Muscle of leg (tissue), 3 donors: ENCODE measurements at regions not wholly inside any gene's neighbourhood (a gene's known extent, or its start where the extent isn't known, plus 50 kb on each side); places are given as distances from the start of the nearest gene placed in this dataset.

Experiments used
- DNase-seq: peaks from one replicate; pipeline ENCODE4 v3.0.0; 2013
- H3K27ac ChIP-seq: one replicate; pipeline ENCODE4 v1.5.1; 2013; ENCODE audit warnings: mild to moderate bottlenecking, low read length, control low read depth
- H3K27me3 ChIP-seq: one replicate; pipeline ENCODE4 v1.6.1; 2013; ENCODE audit warnings: low read length; ENCODE audit not compliant: control insufficient read depth, insufficient read depth
- H3K36me3 ChIP-seq: one replicate; pipeline ENCODE4 v1.6.1; 2013; ENCODE audit warnings: low read length; ENCODE audit not compliant: control insufficient read depth, insufficient read depth
- H3K4me1 ChIP-seq: one replicate; pipeline ENCODE4 v1.6.1; 2013; ENCODE audit warnings: low read length; ENCODE audit not compliant: control insufficient read depth, insufficient read depth
- H3K4me3 ChIP-seq: one replicate; pipeline ENCODE4 v1.5.1; 2013; ENCODE audit warnings: low read length, control low read depth
- H3K9me3 ChIP-seq: replicated peaks from 2 replicates; pipeline ENCODE4 v1.6.1; 2013; ENCODE audit warnings: low read depth, low read length; ENCODE audit not compliant: control insufficient read depth
- WGBS: methylation state at CpG from one replicate; pipeline ENCODE4 v1.1.5; 2013; ENCODE audit warnings: missing lambda C conversion rate; ENCODE audit not compliant: insufficient coverage; 5-methylcytosine and 5-hydroxymethylcytosine counted together

- Histone ChIP-seq H3K27me3 (no peaks in the 10 kb centered on the region), H3K4me3 (no peak overlapping the region), H3K9me3 (peaks cover 10% of the 10 kb centered on the region), H3K4me1 (peaks cover 10% of the 10 kb centered on the region), H3K36me3 (no peaks in the 10 kb centered on the region), H3K27ac (no peak overlapping the region)
- 83% methylated on average over 3 of the region's 6 CpGs for WGBS
- DNase-seq, result no peak
Observed at GRCh38 chr12:124195567-124195942, 99.3 kb upstream of the RFLNA start.

- Histone ChIP-seq H3K27me3 (no peaks in the 10 kb centered on the region), H3K27ac (no peak overlapping the region), H3K4me1 (peaks cover 4% of the 10 kb centered on the region), H3K4me3 (no peak overlapping the region), H3K9me3 (peaks cover 10% of the 10 kb centered on the region), H3K36me3 (no peaks in the 10 kb centered on the region)
- 89% methylated on average over 3 of the region's 7 CpGs for WGBS
- no peak for DNase-seq
Observed at GRCh38 chr12:124196236-124196635, 98.7 kb upstream of the RFLNA start.

GRCh38 chr12:124201248-124201647 lies 93.6 kb upstream of the RFLNA start:
- DNase-seq, result no peak
- Histone ChIP-seq H3K27ac (no peak overlapping the region), H3K4me3 (no peak overlapping the region), H3K36me3 (no peaks in the 10 kb centered on the region), H3K27me3 (no peaks in the 10 kb centered on the region), H3K9me3 (peaks cover 13% of the 10 kb centered on the region), H3K4me1 (no peaks in the 10 kb centered on the region)
- WGBS, result no CpG with 5 or more reads among the region's 1 CpG

GRCh38 chr12:124203176-124203575 lies 91.7 kb upstream of the RFLNA start:
- H3K27me3 ChIP-seq, result peaks cover 3% of the 10 kb centered on the region
- no peak for DNase-seq
- no peaks in the 10 kb centered on the region for H3K4me1 ChIP-seq
- no CpG with 5 or more reads among the region's 5 CpGs for WGBS
- no peak overlapping the region for H3K27ac ChIP-seq
- no peak overlapping the region for H3K4me3 ChIP-seq
- H3K36me3 ChIP-seq, result no peaks in the 10 kb centered on the region
- peaks cover 4% of the 10 kb centered on the region for H3K9me3 ChIP-seq

- Histone ChIP-seq H3K36me3 (no peaks in the 10 kb centered on the region), H3K9me3 (peaks cover 4% of the 10 kb centered on the region), H3K4me3 (no peak overlapping the region), H3K27me3 (peaks cover 3% of the 10 kb centered on the region), H3K4me1 (no peaks in the 10 kb centered on the region), H3K27ac (no peak overlapping the region)
- WGBS, result no CpG with 5 or more reads among the region's 2 CpGs
- DNase-seq, result no peak
Observed at GRCh38 chr12:124205405-124205804, 89.5 kb upstream of the RFLNA start.

- Histone ChIP-seq H3K27ac (no peak overlapping the region), H3K9me3 (peaks cover 10% of the 10 kb centered on the region), H3K4me3 (no peak overlapping the region), H3K4me1 (no peaks in the 10 kb centered on the region), H3K27me3 (peaks cover 3% of the 10 kb centered on the region), H3K36me3 (no peaks in the 10 kb centered on the region)
- WGBS, result no CpG with 5 or more reads among the region's 1 CpG
- no peak for DNase-seq
Observed at GRCh38 chr12:124207049-124207448, 87.8 kb upstream of the RFLNA start.

- H3K9me3 ChIP-seq, result peaks cover 10% of the 10 kb centered on the region
Observed at GRCh38 chr12:124207617-124208016, 87.3 kb upstream of the RFLNA start.

GRCh38 chr12:124208489-124208888 lies 86.4 kb upstream of the RFLNA start:
- Histone ChIP-seq H3K36me3 (no peaks in the 10 kb centered on the region), H3K27me3 (peaks cover 3% of the 10 kb centered on the region), H3K4me3 (no peak overlapping the region), H3K4me1 (no peaks in the 10 kb centered on the region), H3K9me3 (peaks cover 10% of the 10 kb centered on the region), H3K27ac (no peak overlapping the region)
- 47% methylated on average over 8 of the region's 15 CpGs for WGBS
- DNase-seq, result no peak

More at GRCh38 chr12:124207617-124208016, 87.3 kb upstream of the RFLNA start:
- Histone ChIP-seq H3K4me3 (no peak overlapping the region), H3K36me3 (no peaks in the 10 kb centered on the region), H3K27ac (no peak overlapping the region), H3K4me1 (no peaks in the 10 kb centered on the region), H3K27me3 (peaks cover 3% of the 10 kb centered on the region)
- no peak for DNase-seq
- 70% methylated on average over 3 of the region's 15 CpGs for WGBS

GRCh38 chr12:124210991-124211577 lies 83.8 kb upstream of the RFLNA start:
- Histone ChIP-seq H3K4me1 (no peaks in the 10 kb centered on the region), H3K9me3 (peaks cover 16% of the 10 kb centered on the region), H3K27ac (no peak overlapping the region), H3K4me3 (no peak overlapping the region), H3K36me3 (no peaks in the 10 kb centered on the region), H3K27me3 (peaks cover 3% of the 10 kb centered on the region)
- no peak for DNase-seq
- WGBS, result 100% methylated on average over 1 of the region's 4 CpGs

- Histone ChIP-seq H3K4me1 (no peaks in the 10 kb centered on the region), H3K9me3 (peaks cover 16% of the 10 kb centered on the region), H3K36me3 (no peaks in the 10 kb centered on the region), H3K27me3 (peaks cover 3% of the 10 kb centered on the region), H3K27ac (no peak overlapping the region), H3K4me3 (no peak overlapping the region)
- DNase-seq, result no peak
- no CpG with 5 or more reads among the region's 2 CpGs for WGBS
Observed at GRCh38 chr12:124211753-124212152, 83.1 kb upstream of the RFLNA start.
